ENCODE measurements at regions not wholly inside any gene's neighbourhood (a gene's known extent, or its start where the extent isn't known, plus 50 kb on each side); places are given as distances from the start of the nearest gene placed in this dataset.

GRCh38 chr16:66291833-66292232, 74.7 kb upstream of the CDH5 start:
- POLR2A ChIA-PET = no interaction called here
- TF ChIP-seq, protein P1, sequence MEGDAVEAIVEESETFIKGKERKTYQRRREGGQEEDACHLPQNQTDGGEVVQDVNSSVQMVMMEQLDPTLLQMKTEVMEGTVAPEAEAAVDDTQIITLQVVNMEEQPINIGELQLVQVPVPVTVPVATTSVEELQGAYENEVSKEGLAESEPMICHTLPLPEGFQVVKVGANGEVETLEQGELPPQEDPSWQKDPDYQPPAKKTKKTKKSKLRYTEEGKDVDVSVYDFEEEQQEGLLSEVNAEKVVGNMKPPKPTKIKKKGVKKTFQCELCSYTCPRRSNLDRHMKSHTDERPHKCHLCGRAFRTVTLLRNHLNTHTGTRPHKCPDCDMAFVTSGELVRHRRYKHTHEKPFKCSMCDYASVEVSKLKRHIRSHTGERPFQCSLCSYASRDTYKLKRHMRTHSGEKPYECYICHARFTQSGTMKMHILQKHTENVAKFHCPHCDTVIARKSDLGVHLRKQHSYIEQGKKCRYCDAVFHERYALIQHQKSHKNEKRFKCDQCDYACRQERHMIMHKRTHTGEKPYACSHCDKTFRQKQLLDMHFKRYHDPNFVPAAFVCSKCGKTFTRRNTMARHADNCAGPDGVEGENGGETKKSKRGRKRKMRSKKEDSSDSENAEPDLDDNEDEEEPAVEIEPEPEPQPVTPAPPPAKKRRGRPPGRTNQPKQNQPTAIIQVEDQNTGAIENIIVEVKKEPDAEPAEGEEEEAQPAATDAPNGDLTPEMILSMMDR (IDR thresholded peaks at IDR 0.05; ENCODE audit: insufficient read depth, low read depth, low read length) = no peak
- Histone ChIP-seq H3K4me3 (ENCODE audit: low read depth, low read length) (no peak overlapping the region), H3K27me3 (ENCODE audit: control insufficient read depth, insufficient read depth, low read length) (peaks cover 16% of the 10 kb centered on the region), H3K36me3 (ENCODE audit: control insufficient read depth, insufficient read depth, low read length) (no peaks in the 10 kb centered on the region)
- DNase-seq (ENCODE audit: low read depth) = no peak
- CTCF ChIA-PET = interaction anchor here (3.0 kb wide), 1 partner anchor 16 kb away, joined by 13 read pairs; no protein-coding TSS in a partner anchor

DNA sequence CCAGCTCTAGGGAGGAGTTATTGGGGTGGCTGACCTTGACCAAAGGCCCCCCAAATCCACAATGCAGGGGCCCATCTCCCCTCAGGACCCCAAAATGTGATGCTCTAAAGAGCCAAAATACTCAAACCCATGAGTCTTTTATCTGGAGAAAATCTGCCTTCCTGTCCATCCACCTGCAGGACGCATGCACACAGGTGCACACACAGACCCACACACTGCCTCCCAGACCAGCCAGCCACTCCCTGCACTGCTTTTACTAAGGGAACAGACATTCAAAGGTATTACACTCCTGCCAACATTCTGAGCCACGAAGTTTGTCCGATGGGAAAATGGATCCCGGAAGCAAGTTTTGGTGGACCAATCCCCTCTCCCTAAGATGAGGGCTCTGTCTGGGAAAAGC, 76.1 kb upstream of the CDH5 start:
- TF ChIP-seq, protein P1 (IDR thresholded peaks at IDR 0.05; ENCODE audit: insufficient read depth, low read depth, low read length) = no peak
- POLR2A ChIA-PET = no interaction called here
- CTCF ChIA-PET = interaction anchor here (0.6 to 3.0 kb wide), 2 partner anchors 14 to 264 kb away, joined by 3 to 13 read pairs; no protein-coding TSS in a partner anchor
- DNase-seq (ENCODE audit: low read depth) = no peak
- Histone ChIP-seq H3K4me3 (ENCODE audit: low read depth, low read length) (no peak overlapping the region), H3K27me3 (ENCODE audit: control insufficient read depth, insufficient read depth, low read length) (peaks cover 17% of the 10 kb centered on the region), H3K36me3 (ENCODE audit: control insufficient read depth, insufficient read depth, low read length) (no peaks in the 10 kb centered on the region)

GRCh38 chr16:66289986-66290385, 76.5 kb upstream of the CDH5 start:
- CTCF ChIA-PET = interaction anchor here (0.6 to 3.0 kb wide), 2 partner anchors 14 to 264 kb away, joined by 3 to 13 read pairs; no protein-coding TSS in a partner anchor
- no peak for DNase-seq (ENCODE audit: low read depth)
- Histone ChIP-seq H3K27me3 (ENCODE audit: control insufficient read depth, insufficient read depth, low read length) (peaks cover 15% of the 10 kb centered on the region), H3K4me3 (ENCODE audit: low read depth, low read length) (no peak overlapping the region), H3K36me3 (ENCODE audit: control insufficient read depth, insufficient read depth, low read length) (no peaks in the 10 kb centered on the region)
- TF ChIP-seq, protein P1 (IDR thresholded peaks at IDR 0.05; ENCODE audit: insufficient read depth, low read depth, low read length) = no peak
- POLR2A ChIA-PET = no interaction called here

DNA sequence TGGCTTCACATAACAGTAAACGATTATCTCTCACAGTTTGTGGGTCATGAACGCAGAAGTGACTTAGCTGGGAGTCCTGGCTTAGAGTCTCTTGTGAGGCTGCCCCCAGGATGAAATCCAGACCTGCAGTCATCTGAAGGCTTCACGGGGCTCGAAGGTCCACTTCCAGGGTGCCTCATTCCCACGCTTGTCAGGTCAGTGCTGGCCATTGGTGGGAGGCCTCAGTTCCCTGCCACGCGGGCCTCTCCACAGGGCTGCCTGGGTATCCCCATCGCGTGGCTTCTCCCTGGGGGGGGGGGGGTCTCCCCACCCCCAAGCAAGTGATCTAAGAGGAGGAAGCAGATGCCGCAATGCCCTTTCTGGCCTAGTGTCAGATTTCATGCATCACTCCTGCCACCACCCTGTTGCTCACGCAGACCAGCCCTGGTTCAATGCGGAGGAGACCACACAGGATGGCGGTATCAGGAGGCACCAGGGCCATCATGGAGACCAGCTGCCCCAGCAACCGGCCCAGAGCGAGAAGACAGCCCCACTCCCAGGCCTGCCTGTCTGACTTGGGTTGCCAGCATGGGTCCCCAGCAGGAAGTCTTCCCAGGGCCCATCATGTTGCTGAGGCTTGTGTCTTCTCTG, 77.3 kb upstream of the CDH5 start:
- Histone ChIP-seq H3K27me3 (ENCODE audit: control insufficient read depth, insufficient read depth, low read length) (peaks cover 12% of the 10 kb centered on the region), H3K4me3 (ENCODE audit: low read depth, low read length) (no peak overlapping the region), H3K36me3 (ENCODE audit: control insufficient read depth, insufficient read depth, low read length) (no peaks in the 10 kb centered on the region)
- TF ChIP-seq, protein P1 (IDR thresholded peaks at IDR 0.05; ENCODE audit: insufficient read depth, low read depth, low read length) = no peak
- ChIA-PET CTCF (interaction anchor here (3.0 kb wide), 1 partner anchor 13 kb away, joined by 13 read pairs; no protein-coding TSS in a partner anchor), POLR2A (no interaction called here)
- no peak for DNase-seq (ENCODE audit: low read depth)

DNA sequence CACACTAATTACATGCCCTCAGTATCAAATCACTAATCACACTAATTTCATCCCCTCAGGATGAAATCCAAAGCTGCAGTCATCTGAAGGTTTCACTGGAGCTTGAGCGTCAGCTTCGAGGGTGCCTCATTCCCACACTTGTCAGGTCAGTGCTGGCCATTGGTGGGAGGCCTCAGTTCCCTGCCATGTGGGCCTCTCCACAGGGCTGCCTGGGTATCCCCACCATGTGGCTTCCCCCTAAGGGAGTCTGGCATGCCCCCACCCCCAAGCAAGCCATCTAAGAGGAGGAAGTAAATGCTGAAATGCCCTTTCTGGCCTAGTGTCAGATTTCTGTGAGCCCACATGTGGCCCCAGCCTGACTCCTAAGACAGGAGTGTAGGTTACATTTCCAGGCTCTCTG, 78.6 kb upstream of the CDH5 start:
- Histone ChIP-seq H3K4me3 (ENCODE audit: low read depth, low read length) (no peak overlapping the region), H3K27me3 (ENCODE audit: control insufficient read depth, insufficient read depth, low read length) (peaks cover 5% of the 10 kb centered on the region), H3K36me3 (ENCODE audit: control insufficient read depth, insufficient read depth, low read length) (no peaks in the 10 kb centered on the region)
- ChIA-PET CTCF (interaction anchor here (1.9 kb wide), 1 partner anchor 11 kb away, joined by 4 read pairs; no protein-coding TSS in a partner anchor), POLR2A (no interaction called here)
- DNase-seq (ENCODE audit: low read depth) = no peak
- TF ChIP-seq, protein P1 (IDR thresholded peaks at IDR 0.05; ENCODE audit: insufficient read depth, low read depth, low read length) = no peak
